GM18868 (cell line): ENCODE measurements at regions not wholly inside any gene's neighbourhood (a gene's known extent, or its start where the extent isn't known, plus 50 kb on each side); places are given as distances from the start of the nearest gene placed in this dataset.
"Not testable (repeated sequence)": the region's sequence is repeated elsewhere in the genome, so short reads cannot be mapped to it uniquely, and the experiment has no call there.

Source experiments
- ATAC-seq: cut with Tn5 transposase; IDR thresholded peaks from one replicate; pipeline ENCODE4 v1.9.1; 2021; ENCODE audit warnings: mild to moderate bottlenecking, moderate library complexity; ENCODE audit not compliant: unreplicated experiment

DNA sequence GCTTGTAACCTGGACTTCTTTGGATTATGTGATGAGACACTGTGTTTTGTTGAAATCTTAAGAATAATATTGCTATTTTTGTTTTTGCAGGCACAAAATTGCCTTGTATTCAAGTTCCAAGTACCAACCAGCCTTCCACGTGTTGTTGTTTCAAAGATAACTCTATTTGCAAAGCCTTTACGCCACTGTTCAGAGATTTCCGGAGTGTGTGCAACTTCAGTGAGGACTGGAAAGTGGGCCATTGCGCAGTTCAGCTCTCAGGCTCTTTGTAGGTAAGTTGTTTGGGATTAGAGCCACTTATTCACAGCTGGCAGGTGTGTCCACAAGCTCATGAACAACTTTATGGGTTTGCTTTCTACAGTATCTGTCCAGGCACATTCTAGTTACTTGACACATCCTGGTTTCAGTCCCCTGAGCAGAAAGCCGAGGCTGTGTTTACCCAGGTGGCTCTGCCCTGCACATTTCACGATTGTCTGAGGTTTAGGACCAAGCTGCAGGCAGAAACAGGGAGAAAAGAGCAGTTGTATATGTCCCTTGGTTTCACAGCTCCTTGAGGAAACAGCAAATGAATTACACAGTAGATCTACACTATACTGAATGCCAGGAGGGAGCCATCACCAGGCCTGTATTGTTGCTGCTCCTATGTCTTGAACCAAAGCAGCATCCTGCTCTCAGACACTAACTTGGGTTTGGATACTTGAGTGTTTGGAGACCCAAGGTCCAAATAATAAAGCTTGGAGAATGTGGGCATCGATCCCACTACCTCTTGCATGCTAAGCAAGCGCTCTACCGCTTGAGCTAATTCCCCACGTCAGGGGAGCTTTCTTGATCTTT is 136.1 kb upstream of the ZNF322 start:
- not testable (repeated sequence) for ATAC-seq

DNA sequence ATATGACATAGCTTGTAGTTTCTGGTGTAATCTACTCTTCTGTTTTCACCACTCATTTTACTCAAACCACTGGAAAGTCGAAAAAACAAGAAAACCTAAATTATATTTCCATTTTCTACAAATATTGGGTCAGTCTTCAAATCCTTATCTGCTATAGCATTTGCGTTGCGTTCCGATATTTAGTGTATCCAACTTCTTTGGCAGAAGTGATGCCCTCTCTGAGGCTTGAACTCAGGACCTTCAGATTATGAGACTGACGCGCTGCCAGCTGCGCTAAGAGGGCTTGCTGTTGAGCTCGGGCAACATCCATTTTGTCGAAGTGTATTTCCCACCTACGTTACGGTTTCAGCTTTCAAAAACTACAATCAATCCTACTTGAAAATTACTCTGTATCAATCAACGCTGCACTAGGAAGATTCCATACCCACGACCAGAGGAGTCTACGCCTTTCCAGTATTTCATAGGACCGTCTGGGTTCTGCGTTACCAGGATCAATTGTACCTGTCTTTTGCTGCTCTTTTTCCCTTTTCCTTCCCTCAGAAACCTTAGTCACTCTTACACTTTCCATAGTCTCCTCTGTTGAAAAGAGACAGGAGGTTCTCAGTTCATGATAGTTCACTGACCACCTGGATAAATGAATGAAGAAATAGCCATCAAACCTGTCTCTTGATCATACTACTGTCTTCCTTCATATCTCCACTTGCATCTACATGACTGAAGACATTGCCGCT is 140.5 kb upstream of the ZNF322 start:
- ATAC-seq, result not testable (repeated sequence)

DNA sequence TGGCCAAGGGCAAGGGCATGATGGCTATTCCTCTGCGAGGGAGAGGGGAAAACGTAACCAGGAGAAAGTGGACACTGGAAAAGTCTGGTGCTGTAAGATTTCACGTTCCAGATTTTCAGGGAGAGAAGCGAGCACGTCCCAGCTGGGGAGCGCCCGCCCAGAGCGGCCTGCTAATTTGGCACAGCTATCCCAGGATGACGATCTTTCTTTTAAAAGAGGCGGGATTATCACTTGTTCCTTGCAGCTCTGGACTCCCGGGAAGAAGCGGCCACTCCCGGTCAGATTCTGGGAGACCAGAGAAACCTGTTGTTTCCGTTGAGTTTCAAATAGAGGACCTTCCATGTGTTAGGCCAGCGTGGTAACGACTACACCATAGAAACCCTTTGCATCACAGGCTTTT is 144.2 kb upstream of the ZNF322 start:
- not testable (repeated sequence) for ATAC-seq

DNA sequence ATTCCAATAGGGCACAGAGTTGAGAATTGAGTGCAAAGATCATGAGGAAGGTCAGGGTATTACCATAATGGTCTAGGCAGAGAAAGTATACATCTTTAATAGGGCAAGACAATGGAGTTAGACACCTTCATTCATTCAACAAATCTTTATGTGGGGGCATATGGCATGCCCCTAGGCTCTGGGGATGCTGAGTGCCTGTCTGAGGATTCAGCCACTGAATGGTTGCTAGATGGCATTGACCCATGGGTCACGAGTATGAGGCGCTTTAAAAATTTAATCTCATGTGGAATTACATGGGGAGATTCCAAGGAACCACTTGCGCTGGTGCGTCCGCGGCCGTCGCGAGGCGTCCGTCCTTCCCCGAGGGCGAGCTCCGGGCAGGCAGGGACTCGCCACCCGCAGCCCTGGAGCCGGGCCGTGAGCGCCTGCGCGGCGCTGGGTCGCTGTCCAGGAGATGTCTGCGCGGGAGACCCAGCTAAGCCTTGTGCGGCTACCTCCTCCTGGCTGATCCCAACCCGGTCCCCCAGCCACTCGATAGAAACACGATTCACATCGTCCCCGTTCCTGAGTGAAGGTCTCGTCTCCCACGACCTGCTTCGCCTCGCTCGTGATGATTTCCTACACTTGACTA is 152.1 kb upstream of the ZNF322 start:
- ATAC-seq, result not testable (repeated sequence)

DNA sequence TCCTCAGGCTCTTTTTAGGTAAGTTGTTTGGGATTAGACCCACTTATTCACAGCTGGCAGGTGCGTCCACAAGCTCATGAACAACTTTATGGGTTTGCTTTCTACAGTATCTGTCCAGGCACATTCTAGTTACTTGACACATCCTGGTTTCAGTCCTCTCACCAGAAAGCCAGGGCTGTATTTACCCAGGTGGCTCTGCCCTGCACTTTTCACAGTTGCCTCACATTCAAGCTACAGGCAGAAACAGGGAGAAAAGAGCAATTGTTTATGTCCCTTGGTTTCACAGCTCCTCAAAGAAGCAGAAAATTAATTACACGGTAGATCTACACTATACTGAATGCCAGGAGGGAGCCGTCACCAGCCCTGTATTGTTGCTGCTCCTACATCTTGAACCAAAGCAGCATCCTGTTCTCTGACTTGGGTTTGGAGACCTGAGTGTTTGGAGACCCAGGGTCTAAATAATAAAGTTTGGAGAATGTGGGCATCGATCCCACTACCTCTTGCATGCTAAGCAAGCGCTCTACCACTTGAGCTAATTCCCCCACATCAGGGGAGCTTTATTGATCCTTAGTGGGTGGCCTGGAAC is 159.2 kb upstream of the ZNF322 start:
- not testable (repeated sequence) for ATAC-seq

DNA sequence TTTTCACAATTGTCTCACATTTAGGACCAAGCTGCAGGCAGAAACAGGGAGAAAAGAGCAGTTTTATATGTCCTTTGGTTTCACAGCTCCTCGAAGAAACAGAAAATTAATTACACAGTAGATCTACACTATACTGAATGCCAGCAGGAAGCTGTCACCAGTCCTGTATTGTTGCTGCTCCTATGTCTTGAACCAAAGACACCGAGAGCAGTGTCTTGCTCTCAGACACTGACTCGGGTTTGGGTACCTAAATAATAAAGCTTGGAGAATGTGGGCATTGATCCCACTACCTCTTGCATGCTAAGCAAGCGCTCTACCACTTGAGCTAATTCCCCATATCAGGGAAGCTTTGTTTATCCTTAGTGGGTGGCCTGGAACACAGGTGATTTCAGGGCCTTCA is 168.4 kb upstream of the ZNF322 start:
- not testable (repeated sequence) for ATAC-seq

DNA sequence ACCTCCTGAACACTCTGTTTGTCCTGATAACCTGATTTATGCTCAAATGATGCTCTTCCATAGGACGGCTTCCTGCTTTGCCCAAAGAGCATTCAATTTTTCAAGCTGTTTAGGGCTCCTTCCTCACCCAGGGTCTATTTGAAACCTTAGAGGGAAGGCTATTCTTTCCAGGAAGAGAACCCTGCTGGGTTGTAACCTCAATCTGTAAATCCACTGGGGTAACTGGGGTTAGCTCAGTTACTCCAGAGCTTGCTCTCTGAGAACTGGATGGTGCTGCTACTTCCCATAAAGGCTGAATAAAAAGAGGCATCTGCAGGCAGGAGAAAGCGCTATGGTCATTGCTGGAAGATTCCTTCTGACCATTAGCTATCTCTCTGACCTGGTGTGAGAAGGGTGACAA is 169.9 kb upstream of the ZNF322 start:
- ATAC-seq, result not testable (repeated sequence)

DNA sequence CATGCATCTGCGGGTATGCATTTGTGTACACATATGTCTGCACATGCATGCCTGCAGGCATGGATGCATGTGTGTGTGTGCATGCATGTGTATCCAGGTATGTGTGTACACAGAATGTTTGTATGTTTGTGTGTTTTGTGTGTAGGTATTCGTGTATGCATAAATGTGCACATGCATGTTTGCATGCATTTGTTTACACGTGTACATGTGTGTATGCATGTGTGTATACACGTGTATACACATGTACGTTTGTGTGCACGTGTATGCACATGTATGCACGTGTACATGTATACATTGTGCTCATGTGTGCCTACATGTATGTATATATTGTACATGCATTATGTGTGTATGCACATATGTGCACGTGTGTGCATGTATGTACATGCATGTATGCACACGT is 171.4 kb upstream of the ZNF322 start:
- ATAC-seq, result not testable (repeated sequence)

DNA sequence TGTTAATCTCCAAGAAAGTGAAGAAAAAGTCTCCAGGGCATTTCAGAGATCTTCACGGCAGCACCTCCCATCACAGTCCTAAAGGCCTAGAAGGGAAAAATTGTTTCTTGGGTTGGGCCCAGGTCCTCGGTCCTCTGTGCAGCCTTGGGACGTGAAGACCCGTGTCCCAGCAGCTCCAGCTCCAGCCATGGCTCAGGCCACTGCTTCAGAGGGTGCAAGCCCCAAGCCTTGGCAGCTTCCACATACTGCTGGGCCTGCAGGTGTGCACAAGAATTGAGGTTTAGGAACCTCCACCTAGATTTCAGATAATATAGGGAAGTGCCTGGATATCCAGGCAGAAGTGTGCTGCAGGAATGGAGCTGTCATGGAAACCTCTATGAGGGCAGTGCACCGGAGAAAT is 176.2 kb upstream of the ZNF322 start:
- not testable (repeated sequence) for ATAC-seq

DNA sequence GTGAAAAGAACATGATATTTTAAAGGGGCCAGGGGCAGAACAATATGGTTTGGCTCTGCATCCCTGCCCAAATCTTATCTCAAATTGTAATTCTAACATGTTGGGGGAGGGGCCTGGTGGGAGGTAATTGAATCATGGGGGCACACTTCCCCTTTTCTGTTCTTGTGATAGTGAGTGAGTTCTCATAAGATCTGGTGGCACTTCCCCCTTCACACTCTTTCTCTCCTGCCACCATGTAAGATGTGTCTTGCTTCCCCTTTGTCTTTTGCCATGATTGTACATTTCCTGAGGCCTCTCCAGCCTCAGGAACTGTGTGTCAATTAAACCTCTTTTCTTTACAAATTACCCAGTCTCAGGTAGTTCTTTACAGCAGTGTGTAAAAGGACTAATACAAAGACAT is 177.1 kb upstream of the ZNF322 start:
- not testable (repeated sequence) for ATAC-seq

DNA sequence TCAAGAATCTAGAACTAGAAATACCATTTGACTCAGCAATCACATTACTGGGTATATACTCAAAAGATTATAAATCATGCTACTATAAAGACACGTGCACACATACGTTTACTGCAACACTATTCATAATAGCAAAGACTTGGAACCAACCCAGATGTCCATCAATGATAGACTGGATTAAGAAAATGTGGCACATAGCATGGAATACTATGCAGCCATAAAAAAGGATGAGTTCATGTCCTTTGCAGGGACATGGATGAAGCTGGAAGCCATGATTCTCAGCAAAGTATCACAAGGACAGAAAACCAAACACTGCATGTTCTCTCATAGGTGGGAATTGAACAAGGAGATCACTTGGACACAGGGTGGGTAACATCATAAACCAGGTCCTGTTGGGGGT is 185.3 kb upstream of the ZNF322 start:
- not testable (repeated sequence) for ATAC-seq

DNA sequence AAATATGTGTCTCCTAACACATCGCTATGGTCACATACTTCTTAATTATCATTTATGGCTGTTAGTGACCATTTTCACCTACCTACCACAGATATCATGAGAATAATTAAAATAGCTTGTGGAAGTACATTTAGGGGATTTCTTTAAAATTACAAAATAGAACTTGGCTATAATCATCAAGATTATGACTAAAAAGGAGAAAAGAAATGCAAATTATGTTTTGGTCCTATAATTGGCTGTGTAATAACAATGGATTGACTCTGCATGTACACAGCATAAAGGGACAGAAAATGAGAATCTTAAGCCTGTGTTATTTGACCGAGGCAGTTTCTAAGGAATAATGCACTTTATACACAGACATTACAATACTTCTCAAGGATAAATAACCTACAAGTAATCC is 197.7 kb upstream of the ZNF322 start:
- not testable (repeated sequence) for ATAC-seq

DNA sequence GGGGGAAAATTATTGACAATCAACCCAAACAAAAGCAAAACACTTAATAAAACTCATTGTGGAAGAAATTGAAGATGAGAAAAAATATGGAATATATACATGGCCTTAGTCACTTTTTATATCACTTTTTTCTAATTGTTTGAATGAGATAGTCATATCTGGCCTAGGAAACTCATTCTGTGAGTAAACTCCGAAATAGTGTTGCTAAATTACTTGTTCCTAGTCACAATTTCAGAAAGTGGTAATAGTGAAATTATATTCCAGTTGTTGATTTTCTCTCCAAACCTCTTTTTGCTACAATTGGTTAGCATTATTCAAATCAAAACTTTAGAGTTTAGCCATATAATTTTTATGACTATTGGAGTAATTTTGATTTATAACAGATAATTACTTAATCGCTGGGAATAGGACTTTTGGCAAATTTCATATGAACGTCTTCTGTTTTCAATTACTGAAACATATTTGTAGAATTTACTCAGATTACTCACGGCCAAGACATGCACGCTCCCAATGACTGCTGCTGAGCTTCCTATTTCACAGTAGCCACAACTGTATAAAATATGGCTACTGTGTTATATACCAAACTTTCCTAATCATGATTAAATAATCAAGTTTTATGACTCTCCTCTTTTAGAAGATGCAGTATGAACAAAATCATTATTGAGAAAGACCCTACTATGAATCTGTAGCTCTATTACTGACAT is 199.7 kb upstream of the ZNF322 start:
- not testable (repeated sequence) for ATAC-seq

DNA sequence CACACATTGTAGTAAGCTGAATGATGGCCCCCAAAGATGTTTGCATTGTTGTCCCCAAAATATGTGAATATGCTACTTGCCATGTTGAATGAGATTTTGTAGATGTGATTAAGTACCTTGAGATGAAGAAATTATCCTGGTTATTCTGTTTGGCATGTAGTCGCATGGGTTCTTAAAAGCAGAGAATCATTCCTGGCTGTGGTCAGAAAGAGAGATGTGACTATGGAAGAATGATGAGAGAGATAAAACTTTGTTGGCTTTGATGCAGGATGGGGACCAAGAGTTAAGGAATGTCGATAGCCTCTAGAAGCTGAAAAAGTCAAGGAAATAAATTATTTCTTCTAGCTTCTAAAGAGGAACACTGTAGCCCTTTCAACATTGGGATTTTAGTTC is 200.2 kb upstream of the ZNF322 start:
- not testable (repeated sequence) for ATAC-seq

DNA sequence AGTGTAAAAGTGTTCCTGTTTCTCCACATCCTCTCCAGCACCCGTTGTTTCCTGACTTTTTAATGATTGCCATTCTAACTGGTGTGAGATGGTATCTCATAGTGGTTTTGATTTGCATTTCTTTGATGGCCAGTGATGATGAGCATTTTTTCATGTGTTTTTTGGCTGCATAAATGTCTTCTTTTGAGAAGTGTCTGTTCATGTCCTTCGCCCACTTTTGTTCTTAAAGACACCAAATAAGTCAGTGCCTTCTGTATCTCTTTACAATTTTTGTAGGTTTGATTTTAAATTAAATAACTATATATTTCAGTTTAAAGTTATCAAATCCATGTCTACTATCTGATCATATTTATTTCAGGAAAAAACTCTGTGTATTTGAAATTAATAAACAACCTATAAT is 202.4 kb upstream of the ZNF322 start:
- ATAC-seq, result not testable (repeated sequence)

DNA sequence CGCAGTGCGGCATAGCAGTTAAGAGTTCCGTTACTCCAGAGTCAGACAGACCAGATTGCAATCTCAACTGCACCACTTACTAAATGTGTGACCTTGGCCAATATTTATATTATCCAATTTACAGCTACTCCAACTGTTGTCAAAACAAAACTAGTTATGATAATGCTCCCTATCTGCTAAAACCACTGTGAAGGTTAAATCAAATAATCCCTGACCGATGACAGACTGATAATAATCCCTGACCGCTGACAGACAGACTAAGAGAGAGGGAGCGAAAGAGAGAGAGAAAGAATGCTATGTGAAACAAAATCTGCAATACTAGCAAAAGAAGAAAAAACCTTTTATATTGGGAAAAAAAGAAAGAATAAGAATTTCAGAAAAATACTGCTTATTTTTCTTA is 204.1 kb upstream of the ZNF322 start:
- ATAC-seq, result not testable (repeated sequence)

DNA sequence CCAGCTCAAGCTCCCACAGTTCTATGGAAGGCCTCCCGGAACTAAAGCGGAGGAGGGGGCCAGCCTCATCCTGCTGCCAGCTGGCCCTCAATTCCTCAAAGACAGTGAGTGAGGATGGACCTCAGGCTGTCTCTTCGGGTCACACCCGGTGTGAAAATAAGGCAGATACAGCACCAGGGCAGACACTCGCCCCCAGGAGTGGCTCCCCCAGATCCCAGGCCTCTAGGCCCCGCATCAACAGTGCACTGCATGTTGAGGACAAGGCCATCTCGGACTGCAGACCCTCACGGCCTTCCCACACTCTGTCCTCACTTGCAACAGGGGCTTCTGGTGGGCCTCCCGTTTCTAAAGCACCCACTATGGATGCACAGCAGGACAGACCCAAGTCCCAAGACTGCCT is 239.2 kb upstream of the ZNF322 start:
- ATAC-seq, result not testable (repeated sequence)

DNA sequence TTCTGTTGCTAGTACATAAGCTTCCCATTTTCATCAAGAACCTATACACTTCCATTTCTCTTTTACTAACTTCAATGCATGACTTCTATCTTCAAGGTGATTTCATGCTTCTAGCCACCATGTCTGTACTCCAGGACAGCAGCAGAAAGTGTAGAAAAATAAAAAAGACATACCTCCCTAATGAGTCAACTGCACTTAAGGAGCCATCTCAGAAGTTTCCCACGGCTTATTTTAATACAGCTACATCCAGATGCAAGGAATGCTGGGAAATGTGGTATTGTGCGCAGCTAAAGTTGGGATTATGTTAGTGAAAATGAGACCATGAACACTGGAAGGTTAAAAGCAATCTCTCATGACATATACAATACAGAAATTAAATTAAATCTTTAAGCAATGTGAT is 264.7 kb upstream of the ZNF322 start:
- not testable (repeated sequence) for ATAC-seq

DNA sequence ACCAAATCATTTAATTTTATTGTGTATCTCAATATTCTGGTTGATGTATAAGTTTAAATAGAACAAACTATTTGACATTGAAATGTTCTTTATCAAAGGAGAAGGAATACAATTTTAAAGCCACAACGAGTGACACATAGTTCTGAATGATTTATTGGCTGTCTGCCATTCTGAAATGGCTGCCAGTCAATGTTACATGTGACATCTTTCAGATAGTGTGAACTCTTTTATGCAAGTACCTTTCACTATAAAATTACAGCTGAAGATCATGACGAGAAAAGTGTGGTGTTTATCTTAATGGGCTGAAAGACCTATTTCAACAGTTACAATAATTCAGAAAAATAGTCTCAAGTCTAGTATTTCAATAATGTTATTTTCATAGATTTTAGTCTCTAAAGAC is 268.6 kb upstream of the ZNF322 start:
- not testable (repeated sequence) for ATAC-seq

DNA sequence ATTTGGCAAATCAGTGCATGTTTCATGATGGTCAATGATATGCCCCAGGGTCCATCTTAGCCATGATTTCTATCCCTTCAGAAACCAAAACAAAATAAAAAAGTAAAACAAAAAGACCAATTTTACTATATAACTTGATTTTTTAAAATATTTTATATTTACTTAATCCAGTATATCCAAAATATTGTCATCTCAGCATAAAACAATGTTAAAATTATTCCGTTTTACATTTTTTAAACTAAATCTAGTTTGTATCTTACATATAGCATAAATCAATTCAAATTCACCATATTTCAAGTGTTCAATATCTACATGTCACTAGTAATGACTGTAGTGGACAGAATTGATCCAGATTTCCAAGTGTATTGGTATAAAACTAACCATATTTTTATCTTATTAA is 277.7 kb upstream of the ZNF322 start:
- ATAC-seq, result not testable (repeated sequence)

DNA sequence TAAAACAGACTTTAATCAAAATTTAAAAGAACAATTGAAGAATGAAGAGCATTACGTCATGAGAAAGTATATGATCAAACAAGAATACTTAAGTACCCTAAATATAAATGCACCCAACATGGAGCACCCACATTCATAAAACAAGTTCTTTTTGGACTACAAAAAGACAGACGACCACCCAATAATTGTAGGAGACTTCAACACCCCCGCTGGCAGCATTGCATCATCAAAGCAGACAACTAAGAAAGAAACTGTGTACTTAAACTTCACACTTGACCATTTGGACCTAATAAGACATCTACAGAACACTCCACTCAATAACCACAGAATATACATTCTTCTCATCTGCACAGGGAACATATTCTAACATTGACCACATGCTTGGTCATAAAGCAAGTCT is 291.7 kb upstream of the ZNF322 start:
- ATAC-seq, result not testable (repeated sequence)
